ENCODE measurements at regions not wholly inside any gene's neighbourhood (a gene's known extent, or its start where the extent isn't known, plus 50 kb on each side); places are given as distances from the start of the nearest gene placed in this dataset.

- no peak for TF ChIP-seq CTCF (conservative IDR thresholded peaks at IDR 0.05; ENCODE audit: low read depth in 2 of 2)
- no peak for TF ChIP-seq EZH2 (IDR thresholded peaks at IDR 0.05; ENCODE audit: low read depth, unreplicated experiment)
- TF ChIP-seq JUNB (IDR thresholded peaks at IDR 0.05; ENCODE audit: unreplicated experiment): no peak
- no peak for TF ChIP-seq CREB1 (CRISPR knock-in tag; IDR thresholded peaks at IDR 0.05; ENCODE audit: low read depth)
- no peak for TF ChIP-seq ZNF331 (CRISPR knock-in tag; IDR thresholded peaks at IDR 0.05; ENCODE audit: low read depth)
- TF ChIP-seq POLR2AphosphoS5 (IDR thresholded peaks at IDR 0.05; ENCODE audit: low read depth): no peak
- no peak for TF ChIP-seq REST (IDR thresholded peaks at IDR 0.05; ENCODE audit: unreplicated experiment)
- no peak for TF ChIP-seq STAT1 (IDR thresholded peaks at IDR 0.05; ENCODE audit: unreplicated experiment)
- TF ChIP-seq ZNF462 (CRISPR knock-in tag; IDR thresholded peaks at IDR 0.05): no peak
- TF ChIP-seq EZH2phosphoT487 (IDR thresholded peaks at IDR 0.05; ENCODE audit: unreplicated experiment): no peak
These were observed 144.6 kb upstream of the IL12A start for GRCh38 chr3:159843840-159844730.
